ENCODE measurements at regions not wholly inside any gene's neighbourhood (a gene's known extent, or its start where the extent isn't known, plus 50 kb on each side); places are given as distances from the start of the nearest gene placed in this dataset.

DNA sequence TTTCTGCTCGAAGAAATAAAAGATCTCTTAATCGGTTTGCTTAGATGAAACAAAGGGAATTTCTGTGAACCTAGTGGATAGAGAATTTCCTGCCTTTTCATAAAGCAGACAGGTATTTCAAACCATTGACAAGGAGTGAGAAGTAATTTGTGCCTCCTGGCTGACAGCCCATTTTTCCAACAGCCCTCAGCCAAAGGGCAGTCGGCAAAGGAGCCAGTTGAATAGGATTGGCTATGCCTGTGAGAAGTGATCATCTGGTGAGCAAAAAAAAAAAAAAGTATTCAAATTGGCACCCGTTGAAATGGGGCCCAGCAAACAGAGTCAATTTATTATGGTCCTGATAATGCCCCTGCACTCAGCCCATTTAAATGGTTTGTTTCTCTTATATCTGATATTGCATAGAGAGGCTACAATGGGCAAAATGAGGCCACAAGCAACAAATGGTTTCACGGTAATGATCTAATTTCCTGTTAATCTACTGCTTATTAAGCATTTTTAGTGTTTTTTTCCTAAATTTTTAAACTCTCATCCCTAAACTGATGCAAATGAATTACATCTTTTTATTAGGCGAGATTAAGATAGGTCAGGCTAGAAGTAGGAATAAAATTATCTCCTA lies 477.5 kb downstream of the NUF2 start:
- Histone ChIP-seq H3K27ac (replicated peaks) (no peak overlapping the region), H3K4me1 (no peaks in the 10 kb centered on the region), H3K36me3 (no peaks in the 10 kb centered on the region), H3K4me3 (no peak overlapping the region), H3K27me3 (ENCODE audit: low read depth) (no peaks in the 10 kb centered on the region), H3K9me3 (replicated peaks) (no peaks in the 10 kb centered on the region)
- intact Hi-C loops (cut with micrococcal nuclease), result no loop called here
- TF ChIP-seq, protein P1, sequence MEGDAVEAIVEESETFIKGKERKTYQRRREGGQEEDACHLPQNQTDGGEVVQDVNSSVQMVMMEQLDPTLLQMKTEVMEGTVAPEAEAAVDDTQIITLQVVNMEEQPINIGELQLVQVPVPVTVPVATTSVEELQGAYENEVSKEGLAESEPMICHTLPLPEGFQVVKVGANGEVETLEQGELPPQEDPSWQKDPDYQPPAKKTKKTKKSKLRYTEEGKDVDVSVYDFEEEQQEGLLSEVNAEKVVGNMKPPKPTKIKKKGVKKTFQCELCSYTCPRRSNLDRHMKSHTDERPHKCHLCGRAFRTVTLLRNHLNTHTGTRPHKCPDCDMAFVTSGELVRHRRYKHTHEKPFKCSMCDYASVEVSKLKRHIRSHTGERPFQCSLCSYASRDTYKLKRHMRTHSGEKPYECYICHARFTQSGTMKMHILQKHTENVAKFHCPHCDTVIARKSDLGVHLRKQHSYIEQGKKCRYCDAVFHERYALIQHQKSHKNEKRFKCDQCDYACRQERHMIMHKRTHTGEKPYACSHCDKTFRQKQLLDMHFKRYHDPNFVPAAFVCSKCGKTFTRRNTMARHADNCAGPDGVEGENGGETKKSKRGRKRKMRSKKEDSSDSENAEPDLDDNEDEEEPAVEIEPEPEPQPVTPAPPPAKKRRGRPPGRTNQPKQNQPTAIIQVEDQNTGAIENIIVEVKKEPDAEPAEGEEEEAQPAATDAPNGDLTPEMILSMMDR (IDR thresholded peaks at IDR 0.05; ENCODE audit: borderline replicate concordance), result no peak
- DNase-seq, result no peak

DNA sequence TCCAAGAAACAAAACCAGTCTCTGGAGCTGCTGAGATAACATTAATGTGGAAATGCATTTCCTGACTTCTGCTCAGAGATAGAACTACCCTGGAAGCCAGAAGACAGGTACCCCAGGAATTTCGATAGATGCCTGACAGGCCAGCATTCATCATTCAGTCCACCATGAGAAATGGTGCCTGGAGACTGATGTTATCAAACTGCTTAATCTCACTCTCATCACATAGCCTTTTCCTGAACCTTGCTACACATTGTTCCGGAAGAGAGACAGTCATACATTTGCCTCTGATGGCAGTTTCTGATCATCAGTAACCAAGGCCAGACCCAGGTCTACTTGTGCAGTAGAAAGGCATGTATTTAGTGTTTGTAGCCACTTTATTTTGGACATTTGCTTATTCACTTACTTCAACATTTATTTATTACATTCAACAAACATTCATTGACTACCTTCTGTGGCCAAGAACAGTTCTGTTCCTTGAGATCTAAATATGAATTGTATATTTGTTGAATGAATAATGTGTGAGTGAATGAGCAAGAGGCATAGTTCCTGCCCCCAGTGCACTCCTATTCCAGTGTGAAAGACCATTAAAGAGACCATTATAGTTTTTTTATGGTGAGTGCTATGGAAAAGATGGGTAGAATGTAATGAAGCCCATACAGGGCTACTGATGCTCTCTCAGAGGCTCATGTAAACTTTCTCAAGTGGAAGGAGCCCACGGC lies 485.7 kb downstream of the NUF2 start:
- Histone ChIP-seq H3K27me3 (ENCODE audit: low read depth) (no peaks in the 10 kb centered on the region), H3K9me3 (replicated peaks) (peaks cover 1% of the 10 kb centered on the region), H3K27ac (replicated peaks) (no peak overlapping the region), H3K4me3 (no peak overlapping the region), H3K4me1 (no peaks in the 10 kb centered on the region), H3K36me3 (no peaks in the 10 kb centered on the region)
- DNase-seq, result no peak
- TF ChIP-seq, protein P1 (IDR thresholded peaks at IDR 0.05; ENCODE audit: borderline replicate concordance), result no peak
- intact Hi-C loops (cut with micrococcal nuclease), result no loop called here

DNA sequence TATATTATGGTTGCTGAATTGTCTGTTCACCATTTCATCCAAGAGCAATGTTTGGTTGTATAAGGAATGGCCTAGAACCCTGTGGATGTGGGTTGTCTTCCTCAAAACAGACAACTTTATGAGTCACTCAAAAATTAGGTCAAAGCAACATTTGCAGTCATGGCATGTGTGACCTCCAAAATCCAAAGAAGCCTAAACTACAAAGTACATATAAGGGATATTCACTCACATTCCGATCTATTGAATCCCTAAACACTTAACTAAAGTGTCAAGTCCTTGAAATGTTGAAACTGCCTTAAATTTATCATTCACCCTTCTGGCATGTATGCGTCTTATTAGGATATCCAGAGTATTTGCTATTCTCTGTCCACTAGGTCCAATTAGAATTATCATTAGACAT lies 491.5 kb downstream of the NUF2 start:
- Histone ChIP-seq H3K36me3 (no peaks in the 10 kb centered on the region), H3K4me3 (no peak overlapping the region), H3K4me1 (no peaks in the 10 kb centered on the region), H3K9me3 (replicated peaks) (peaks cover 23% of the 10 kb centered on the region), H3K27me3 (ENCODE audit: low read depth) (no peaks in the 10 kb centered on the region), H3K27ac (replicated peaks) (no peak overlapping the region)
- intact Hi-C loops (cut with micrococcal nuclease), result no loop called here
- no peak for DNase-seq
- TF ChIP-seq, protein P1 (IDR thresholded peaks at IDR 0.05; ENCODE audit: borderline replicate concordance), result no peak

DNA sequence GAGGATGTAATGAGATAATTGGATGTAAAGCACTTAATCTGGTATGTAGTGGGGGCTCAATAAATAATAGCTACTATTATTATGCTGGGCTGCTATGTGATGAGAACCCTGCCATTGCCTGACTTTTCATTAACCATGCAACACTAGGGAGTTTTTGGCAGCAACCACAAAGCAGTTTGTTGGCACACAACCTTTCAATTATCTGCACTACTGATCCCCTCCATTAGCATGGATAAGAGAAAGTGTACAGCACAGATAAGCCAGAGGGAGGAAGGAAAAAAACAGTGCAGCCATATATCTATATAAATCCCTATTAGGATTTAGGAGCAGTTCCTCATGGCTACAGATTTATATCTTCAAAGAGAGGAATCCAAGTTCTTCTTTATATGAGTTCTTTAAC lies 498.5 kb downstream of the NUF2 start:
- DNase-seq, result no peak
- intact Hi-C loops (cut with micrococcal nuclease), result no loop called here
- H3K36me3 ChIP-seq, result no peaks in the 10 kb centered on the region
- TF ChIP-seq, protein P1 (IDR thresholded peaks at IDR 0.05; ENCODE audit: borderline replicate concordance), result no peak
- H3K4me3 ChIP-seq, result no peak overlapping the region
- peaks cover 10% of the 10 kb centered on the region for H3K9me3 ChIP-seq (replicated peaks)
- no peak overlapping the region for H3K27ac ChIP-seq (replicated peaks)
- no peaks in the 10 kb centered on the region for H3K4me1 ChIP-seq
- no peaks in the 10 kb centered on the region for H3K27me3 ChIP-seq (ENCODE audit: low read depth)

DNA sequence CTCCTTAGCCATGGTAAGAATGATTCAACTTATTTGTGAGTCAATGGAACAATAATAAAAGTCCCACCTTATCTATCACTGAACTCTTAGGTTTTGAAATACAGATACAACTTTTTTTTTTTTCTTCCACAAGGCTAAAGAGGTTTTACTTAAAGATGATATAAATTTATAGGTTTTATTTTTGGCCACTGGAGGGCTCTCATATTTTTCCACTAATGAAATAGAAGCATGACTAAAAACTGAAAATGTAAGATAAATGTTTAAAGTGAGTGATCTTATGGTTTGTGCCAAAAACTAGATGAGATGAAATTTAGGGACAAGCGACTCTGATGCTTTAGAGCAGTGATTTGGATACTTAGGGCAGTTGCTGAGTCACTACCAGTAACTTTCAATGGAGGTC lies 499.0 kb downstream of the NUF2 start:
- Histone ChIP-seq H3K27ac (replicated peaks) (no peak overlapping the region), H3K36me3 (no peaks in the 10 kb centered on the region), H3K27me3 (ENCODE audit: low read depth) (no peaks in the 10 kb centered on the region), H3K4me1 (no peaks in the 10 kb centered on the region), H3K9me3 (replicated peaks) (peaks cover 8% of the 10 kb centered on the region), H3K4me3 (no peak overlapping the region)
- TF ChIP-seq, protein P1 (IDR thresholded peaks at IDR 0.05; ENCODE audit: borderline replicate concordance), result no peak
- DNase-seq, result no peak
- intact Hi-C loops (cut with micrococcal nuclease), result no loop called here
